Bronchial epithelial cell (primary cell): ENCODE measurements at regions not wholly inside any gene's neighbourhood (a gene's known extent, or its start where the extent isn't known, plus 50 kb on each side); places are given as distances from the start of the nearest gene placed in this dataset.

Source experiments
- DNase-seq: peaks from one replicate; pipeline ENCODE4 v3.0.0-alpha.2; 2010; ENCODE audit warnings: low read depth
- FAIRE-seq: peaks from 2 replicates; lab custom pipeline; 2011; peaks lifted over from hg19 to GRCh38; lab: Jason Lieb, UNC
- H3K27me3 ChIP-seq: 2 replicates; pipeline ENCODE4 v1.5.1; 2011; ENCODE audit warnings: low read length; ENCODE audit not compliant: control insufficient read depth, insufficient read depth
- H3K36me3 ChIP-seq: 2 replicates; pipeline ENCODE4 v1.5.1; 2011; ENCODE audit warnings: low read length; ENCODE audit not compliant: control insufficient read depth, insufficient read depth
- H3K4me3 ChIP-seq: 2 replicates; pipeline ENCODE4 v1.5.1; 2011; ENCODE audit warnings: mild to moderate bottlenecking, low read depth, low read length, control low read depth
- TF ChIP-seq, protein P1 (sequence below): IDR thresholded peaks from 2 replicates; pipeline ENCODE4 v1.5.1; 2011; ENCODE audit warnings: mild to moderate bottlenecking, moderate library complexity, low read length, control low read depth, inconsistent platforms; ENCODE audit not compliant: insufficient read depth, severe bottlenecking

DNA sequence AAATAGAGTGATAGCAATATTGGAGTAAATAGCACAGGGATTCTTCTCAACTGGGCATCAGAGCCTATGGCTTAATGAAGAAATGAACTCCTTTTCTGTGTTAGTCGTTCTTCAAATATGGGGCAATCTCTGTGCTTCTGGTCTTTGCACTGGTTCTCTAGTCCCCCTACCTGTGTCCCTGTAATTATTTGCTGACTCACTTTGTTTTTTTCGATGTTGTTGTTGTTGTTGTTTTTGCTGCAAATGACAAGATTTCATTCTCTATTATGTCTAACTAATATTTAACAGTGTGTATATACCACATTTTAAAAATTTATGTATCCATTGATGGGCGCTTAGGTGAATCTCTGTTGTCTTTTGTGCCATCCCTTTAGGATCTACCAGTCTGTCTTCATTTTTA is 2137.8 kb upstream of the TENM3 start:
- TF ChIP-seq, protein P1, sequence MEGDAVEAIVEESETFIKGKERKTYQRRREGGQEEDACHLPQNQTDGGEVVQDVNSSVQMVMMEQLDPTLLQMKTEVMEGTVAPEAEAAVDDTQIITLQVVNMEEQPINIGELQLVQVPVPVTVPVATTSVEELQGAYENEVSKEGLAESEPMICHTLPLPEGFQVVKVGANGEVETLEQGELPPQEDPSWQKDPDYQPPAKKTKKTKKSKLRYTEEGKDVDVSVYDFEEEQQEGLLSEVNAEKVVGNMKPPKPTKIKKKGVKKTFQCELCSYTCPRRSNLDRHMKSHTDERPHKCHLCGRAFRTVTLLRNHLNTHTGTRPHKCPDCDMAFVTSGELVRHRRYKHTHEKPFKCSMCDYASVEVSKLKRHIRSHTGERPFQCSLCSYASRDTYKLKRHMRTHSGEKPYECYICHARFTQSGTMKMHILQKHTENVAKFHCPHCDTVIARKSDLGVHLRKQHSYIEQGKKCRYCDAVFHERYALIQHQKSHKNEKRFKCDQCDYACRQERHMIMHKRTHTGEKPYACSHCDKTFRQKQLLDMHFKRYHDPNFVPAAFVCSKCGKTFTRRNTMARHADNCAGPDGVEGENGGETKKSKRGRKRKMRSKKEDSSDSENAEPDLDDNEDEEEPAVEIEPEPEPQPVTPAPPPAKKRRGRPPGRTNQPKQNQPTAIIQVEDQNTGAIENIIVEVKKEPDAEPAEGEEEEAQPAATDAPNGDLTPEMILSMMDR, result no peak
- Histone ChIP-seq H3K27me3 (no peaks in the 10 kb centered on the region), H3K4me3 (no peak overlapping the region), H3K36me3 (no peaks in the 10 kb centered on the region)
- DNase-seq (no peak), FAIRE-seq (no peak)

DNA sequence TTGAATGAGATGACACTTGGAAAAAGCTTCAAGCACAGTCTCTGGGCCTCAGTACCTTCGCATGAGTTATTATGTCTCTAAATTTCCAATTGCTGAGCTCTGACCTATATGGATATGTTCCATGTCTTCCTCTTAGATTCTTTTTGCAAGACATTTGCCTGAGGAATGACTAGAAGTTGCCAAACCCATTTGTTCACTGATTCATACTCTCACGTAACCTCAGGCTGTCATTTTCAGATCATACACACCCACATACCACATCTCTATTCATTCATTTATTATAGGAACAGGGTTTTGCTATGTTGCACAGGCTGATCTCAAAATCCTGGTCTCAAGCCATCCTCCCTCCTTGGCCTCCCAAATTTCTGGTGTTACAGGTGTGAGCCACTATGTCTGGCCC is 2137.1 kb upstream of the TENM3 start:
- no peaks in the 10 kb centered on the region for H3K27me3 ChIP-seq
- DNase-seq (peak; percentile 26), FAIRE-seq (no peak)
- TF ChIP-seq, protein P1, result no peak
- H3K4me3 ChIP-seq, result no peak overlapping the region
- H3K36me3 ChIP-seq, result no peaks in the 10 kb centered on the region

DNA sequence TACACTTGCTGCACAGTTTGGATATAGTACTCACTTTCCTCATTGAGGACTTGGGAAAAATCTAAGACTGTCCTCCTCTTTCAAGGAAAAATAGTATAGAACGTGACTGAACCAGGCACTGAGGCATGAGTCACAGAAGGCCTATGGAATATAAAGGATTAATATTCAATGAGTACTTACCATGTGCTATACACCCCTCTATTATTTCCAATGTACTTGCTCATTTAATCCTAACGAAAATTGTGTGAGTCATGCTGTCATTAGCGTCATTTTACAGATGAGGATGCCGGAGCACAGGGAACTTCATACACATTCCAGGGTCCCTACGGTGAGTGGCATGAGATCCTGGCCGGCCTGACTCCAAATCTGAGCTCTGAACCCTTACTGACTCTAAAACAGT is 2136.2 kb upstream of the TENM3 start:
- Histone ChIP-seq H3K27me3 (no peaks in the 10 kb centered on the region), H3K4me3 (no peak overlapping the region), H3K36me3 (no peaks in the 10 kb centered on the region)
- DNase-seq (no peak), FAIRE-seq (no peak)
- TF ChIP-seq, protein P1, result no peak

DNA sequence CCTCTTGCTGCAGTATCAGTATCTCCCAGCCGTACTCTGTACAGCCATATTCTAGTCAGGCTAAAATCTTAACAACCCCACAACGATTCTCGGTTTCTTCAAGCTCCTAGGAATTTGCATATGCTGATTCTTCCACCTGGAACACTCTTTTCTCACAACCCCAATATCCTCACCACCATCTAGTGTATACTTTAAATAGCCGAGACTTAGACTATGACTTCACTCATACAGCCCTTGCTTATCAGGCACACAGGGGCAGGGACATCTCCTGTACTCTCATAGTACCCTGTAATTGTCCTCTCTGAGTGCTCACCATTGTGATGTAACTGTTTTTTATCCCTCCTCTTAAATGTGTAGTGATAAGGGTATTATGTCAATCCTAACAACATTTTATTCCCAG is 2126.4 kb upstream of the TENM3 start:
- no peak for FAIRE-seq
- no peak for DNase-seq
- no peak overlapping the region for H3K4me3 ChIP-seq

DNA sequence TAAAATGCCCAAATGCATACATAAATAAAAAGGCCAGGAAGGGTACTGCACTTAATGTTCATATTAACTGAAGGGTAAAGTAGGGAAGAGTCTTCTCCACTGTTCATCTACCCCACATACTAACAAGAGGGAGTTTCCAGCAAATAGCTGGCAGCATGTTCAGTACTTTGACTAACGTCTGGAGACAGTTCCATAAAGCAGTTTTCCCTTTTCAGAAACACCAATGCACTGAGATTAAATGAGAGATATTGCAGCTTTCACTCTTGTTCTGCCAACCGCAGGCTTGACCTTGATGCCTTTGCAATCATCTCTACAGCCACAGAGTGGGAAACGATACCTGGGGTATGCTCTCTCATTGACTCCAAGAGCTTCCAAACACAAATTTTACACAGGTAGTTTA is 2123.1 kb upstream of the TENM3 start:
- FAIRE-seq, result no peak
- Histone ChIP-seq H3K27me3 (no peaks in the 10 kb centered on the region), H3K4me3 (no peak overlapping the region), H3K36me3 (no peaks in the 10 kb centered on the region)
- no peak for DNase-seq
- TF ChIP-seq, protein P1, result no peak

More for the DNA sequence above, 2126.4 kb upstream of the TENM3 start:
- TF ChIP-seq, protein P1, result no peak
- Histone ChIP-seq H3K36me3 (no peaks in the 10 kb centered on the region), H3K27me3 (no peaks in the 10 kb centered on the region)
